Omental fat pad (tissue), 3 donors: ENCODE measurements at regions not wholly inside any gene's neighbourhood (a gene's known extent, or its start where the extent isn't known, plus 50 kb on each side); places are given as distances from the start of the nearest gene placed in this dataset.

Experiments
- ATAC-seq: fragments of 150-250 bp; one replicate; pipeline ENCODE4 v1.9.1; 2016; ENCODE audit warnings: mild to moderate bottlenecking, moderate library complexity; ENCODE audit not compliant: low FRiP score
- DNase-seq: peaks from one replicate; pipeline ENCODE4 v3.0.0-alpha.2; 2019; ENCODE audit warnings: low spot score
- TF ChIP-seq, protein P1 (sequence below), 3 donors: fragments of 450-650 bp; IDR thresholded peaks; one replicate each; pipeline ENCODE4 v1.5.1; 2016 to 2017; ENCODE audit warnings: antibody characterized with exemption in 3 of 3, mild to moderate bottlenecking in 3 of 3, moderate library complexity in 2 of 3

- TF ChIP-seq, protein P1, sequence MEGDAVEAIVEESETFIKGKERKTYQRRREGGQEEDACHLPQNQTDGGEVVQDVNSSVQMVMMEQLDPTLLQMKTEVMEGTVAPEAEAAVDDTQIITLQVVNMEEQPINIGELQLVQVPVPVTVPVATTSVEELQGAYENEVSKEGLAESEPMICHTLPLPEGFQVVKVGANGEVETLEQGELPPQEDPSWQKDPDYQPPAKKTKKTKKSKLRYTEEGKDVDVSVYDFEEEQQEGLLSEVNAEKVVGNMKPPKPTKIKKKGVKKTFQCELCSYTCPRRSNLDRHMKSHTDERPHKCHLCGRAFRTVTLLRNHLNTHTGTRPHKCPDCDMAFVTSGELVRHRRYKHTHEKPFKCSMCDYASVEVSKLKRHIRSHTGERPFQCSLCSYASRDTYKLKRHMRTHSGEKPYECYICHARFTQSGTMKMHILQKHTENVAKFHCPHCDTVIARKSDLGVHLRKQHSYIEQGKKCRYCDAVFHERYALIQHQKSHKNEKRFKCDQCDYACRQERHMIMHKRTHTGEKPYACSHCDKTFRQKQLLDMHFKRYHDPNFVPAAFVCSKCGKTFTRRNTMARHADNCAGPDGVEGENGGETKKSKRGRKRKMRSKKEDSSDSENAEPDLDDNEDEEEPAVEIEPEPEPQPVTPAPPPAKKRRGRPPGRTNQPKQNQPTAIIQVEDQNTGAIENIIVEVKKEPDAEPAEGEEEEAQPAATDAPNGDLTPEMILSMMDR (IDR thresholded peaks at IDR 0.05), result no peak
- DNase-seq (no peak), ATAC-seq (no peak)
These were observed 361.6 kb downstream of the MYCN start for GRCh38 chr2:16301961-16302360.

GRCh38 chr2:16298866-16299265 is 358.5 kb downstream of the MYCN start:
- DNase-seq, result no peak

DNA sequence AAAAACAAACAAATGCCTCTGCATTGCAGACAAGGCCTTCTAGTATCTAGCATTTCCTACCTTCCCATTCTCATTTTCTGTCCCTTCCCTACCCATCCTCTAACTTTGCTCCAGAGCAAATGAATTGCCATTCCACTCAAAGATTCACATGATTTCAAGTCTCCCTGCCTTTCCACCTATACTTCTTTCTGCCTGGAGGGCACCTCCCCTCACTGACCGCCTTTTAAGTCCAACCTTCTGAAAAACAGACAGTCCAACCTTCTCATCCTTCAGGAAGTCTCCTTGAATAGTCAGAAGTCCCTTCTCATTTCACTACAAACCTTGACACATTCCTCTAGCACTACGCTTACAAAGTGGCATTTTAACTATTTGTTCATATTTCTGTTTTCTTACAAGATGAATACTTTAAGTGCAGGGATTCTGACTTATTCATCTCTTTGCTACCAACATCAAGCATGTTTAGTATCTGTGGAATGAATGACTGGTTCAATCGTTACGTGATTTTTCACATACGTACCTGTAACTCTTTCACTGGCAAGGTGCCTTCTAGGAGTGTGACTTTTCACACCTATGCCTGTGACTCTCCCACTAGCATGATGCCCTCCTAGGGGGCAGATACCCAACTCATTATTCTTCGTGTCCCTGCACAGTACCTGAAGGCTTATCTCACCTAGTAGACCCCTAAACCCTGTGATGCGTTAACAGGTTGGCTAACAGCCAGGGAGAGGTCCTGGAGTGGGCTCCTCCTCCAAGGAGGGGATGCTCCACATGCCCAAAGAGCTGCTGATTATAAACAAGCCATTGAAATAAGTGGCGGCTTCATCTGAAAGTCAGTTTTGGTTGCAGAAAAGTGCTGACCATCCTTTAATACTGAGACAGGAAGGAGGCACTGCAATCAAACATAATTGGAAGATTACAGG is 356.2 kb downstream of the MYCN start:
- no peak for DNase-seq
- TF ChIP-seq, protein P1 (IDR thresholded peaks at IDR 0.05), result no peak
- no peak for ATAC-seq

More at GRCh38 chr2:16298866-16299265, 358.5 kb downstream of the MYCN start:
- ATAC-seq, result no peak
- TF ChIP-seq, protein P1 (IDR thresholded peaks at IDR 0.05), result no peak

- TF ChIP-seq, protein P1 (IDR thresholded peaks at IDR 0.05), result no peak
- DNase-seq (no peak), ATAC-seq (no peak)
These were observed 355.6 kb downstream of the MYCN start for GRCh38 chr2:16296038-16296290.

- DNase-seq (no peak), ATAC-seq (no peak)
- TF ChIP-seq, protein P1 (IDR thresholded peaks at IDR 0.05), result no peak
These were observed 354.4 kb downstream of the MYCN start for GRCh38 chr2:16294791-16295190.

- DNase-seq (no peak), ATAC-seq (no peak)
- TF ChIP-seq, protein P1 (IDR thresholded peaks at IDR 0.05), result no peak
These were observed 353.5 kb downstream of the MYCN start for GRCh38 chr2:16293871-16294270.

DNA sequence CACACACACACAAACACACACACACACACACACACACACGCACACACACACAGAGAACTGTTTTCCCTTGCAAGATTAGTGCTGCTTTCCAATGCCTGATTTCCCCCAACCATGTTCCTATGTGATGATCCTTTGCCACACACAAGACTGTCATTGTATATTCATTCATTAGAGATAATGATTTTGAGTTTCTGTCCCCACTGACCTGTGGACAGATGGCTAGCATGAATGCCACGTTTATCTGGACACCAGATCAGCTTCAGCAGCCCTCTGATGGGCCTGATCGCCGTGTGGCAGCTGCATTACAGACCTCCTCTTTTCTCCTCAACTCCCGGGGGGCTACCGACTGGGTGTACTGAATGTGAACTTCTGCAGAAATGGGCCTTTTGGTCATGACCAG is 353.0 kb downstream of the MYCN start:
- ATAC-seq, result no peak
- TF ChIP-seq, protein P1 (IDR thresholded peaks at IDR 0.05), result no peak
- DNase-seq, result no peak
